Lower leg skin (tissue), 3 donors: ENCODE measurements at regions not wholly inside any gene's neighbourhood (a gene's known extent, or its start where the extent isn't known, plus 50 kb on each side); places are given as distances from the start of the nearest gene placed in this dataset.

Source experiments
- POLR2A ChIP-seq, 2 donors: fragments of 450-650 bp; IDR thresholded peaks; one replicate each; pipeline ENCODE4 v1.6.1; 2016 to 2017; ENCODE audit warnings: antibody characterized with exemption in 2 of 2, mild to moderate bottlenecking in 1 of 2, moderate library complexity in 1 of 2
- TF ChIP-seq, protein P1 (sequence below), 3 donors: fragments of 450-650 bp; IDR thresholded peaks; one replicate each; pipeline ENCODE4 v1.5.1; 2016; ENCODE audit warnings: antibody characterized with exemption in 3 of 3, mild to moderate bottlenecking in 3 of 3, moderate library complexity in 2 of 3

DNA sequence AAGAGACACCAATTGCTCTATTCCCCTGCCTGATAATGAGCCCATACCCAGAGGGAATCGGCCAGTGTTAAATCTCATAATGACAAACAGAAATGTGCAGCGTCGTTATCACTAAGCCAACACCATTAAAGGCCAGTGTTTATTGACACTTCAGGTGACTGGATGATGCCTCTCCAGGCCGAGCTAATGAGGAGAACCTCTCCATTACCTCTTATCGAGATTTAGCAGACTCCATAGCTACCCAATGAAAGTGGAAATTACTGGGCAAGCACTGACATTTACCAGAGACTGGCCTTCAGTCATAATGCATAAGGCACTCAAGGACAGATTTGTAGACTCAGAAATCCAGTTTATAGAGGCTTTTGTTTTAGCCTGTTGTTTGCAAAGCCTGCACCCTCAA lies 669.5 kb downstream of the MAFB start:
- TF ChIP-seq POLR2A (IDR thresholded peaks at IDR 0.05): no peak
- TF ChIP-seq, protein P1, sequence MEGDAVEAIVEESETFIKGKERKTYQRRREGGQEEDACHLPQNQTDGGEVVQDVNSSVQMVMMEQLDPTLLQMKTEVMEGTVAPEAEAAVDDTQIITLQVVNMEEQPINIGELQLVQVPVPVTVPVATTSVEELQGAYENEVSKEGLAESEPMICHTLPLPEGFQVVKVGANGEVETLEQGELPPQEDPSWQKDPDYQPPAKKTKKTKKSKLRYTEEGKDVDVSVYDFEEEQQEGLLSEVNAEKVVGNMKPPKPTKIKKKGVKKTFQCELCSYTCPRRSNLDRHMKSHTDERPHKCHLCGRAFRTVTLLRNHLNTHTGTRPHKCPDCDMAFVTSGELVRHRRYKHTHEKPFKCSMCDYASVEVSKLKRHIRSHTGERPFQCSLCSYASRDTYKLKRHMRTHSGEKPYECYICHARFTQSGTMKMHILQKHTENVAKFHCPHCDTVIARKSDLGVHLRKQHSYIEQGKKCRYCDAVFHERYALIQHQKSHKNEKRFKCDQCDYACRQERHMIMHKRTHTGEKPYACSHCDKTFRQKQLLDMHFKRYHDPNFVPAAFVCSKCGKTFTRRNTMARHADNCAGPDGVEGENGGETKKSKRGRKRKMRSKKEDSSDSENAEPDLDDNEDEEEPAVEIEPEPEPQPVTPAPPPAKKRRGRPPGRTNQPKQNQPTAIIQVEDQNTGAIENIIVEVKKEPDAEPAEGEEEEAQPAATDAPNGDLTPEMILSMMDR (IDR thresholded peaks at IDR 0.05): no peak
